IPS-NIHi7 (cell line): ENCODE measurements at regions not wholly inside any gene's neighbourhood (a gene's known extent, or its start where the extent isn't known, plus 50 kb on each side); places are given as distances from the start of the nearest gene placed in this dataset.
"Not testable (repeated sequence)": the region's sequence is repeated elsewhere in the genome, so short reads cannot be mapped to it uniquely, and the experiment has no call there.

Experiments used
- DNase-seq: peaks from one replicate; pipeline ENCODE4 v3.0.0; 2012; ENCODE audit warnings: mixed read lengths; ENCODE audit errors: extremely low spot score

DNA sequence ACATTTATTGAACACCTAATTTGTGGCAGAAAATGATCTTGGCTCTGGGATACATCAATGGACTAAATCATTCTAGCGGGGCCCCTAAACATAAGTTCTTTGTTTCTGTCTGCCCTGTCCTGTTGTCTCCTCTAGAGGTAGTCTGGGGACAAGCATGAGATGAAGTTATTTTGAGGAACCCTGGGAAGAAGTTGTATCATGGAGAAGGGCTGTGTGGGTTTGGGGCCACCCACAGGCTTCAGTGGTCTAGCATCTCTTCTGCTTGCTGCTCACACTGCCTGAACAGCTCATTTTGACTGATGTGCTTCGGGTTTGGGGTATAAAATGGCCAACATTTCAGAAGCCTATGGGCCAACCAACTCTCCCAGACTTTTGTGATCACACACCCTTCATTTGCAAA, 50.3 kb upstream of the OSBPL11 start:
- no peak for DNase-seq

DNA sequence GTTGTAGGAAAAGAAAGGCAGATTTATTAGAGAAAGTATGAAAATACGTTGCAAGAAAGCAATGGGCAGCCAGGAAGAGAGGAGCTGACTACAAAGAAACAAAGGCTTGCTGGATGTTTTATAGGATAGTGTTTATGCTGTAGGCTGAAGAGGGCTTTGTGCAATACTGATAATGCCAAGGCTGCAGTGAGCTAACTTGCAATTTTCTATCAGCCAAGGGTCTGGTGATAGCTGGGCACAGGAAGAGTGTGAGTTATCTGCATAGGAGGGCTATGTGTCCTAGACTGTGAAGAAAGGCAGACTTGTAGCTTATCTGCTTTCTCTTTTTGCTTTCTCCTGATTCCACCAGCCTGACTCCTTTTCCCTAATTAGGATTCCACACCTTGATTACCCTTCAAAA, 51.3 kb upstream of the OSBPL11 start:
- DNase-seq, result no peak

DNA sequence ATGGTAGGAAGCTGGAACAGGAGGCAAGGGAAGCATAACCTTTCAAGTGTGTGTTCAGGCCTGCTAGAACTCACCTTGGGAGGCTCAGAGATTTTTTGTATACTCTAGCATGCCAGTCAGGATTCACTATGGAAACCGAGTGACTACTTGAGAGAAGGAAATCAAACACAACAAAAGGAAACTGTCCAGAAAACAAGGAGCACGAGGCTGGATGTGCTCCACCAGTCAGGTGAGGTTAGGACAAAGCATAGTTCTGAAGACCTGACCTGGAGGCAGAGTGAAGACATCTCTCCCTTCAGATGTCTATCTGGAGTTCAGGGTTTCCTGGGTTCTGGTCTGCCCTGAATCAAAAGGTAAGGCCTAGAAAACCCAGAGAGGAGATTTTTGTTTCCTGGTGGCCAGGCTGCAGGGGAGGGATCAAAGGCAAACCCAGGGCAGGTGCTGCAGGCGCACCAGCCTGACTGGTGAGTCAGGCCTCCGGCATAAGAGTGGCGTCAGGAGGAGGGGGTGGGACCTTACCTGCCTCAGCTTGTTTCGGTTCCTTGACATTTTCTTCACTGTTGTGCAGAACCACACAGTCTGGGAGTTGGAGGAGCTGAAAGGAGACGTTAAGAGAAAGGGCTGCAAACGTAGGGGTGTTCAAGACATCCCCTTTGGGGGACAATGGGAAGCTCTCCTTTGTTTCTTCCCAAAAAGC, 52.2 kb upstream of the OSBPL11 start:
- DNase-seq, result peak; percentile 80

DNA sequence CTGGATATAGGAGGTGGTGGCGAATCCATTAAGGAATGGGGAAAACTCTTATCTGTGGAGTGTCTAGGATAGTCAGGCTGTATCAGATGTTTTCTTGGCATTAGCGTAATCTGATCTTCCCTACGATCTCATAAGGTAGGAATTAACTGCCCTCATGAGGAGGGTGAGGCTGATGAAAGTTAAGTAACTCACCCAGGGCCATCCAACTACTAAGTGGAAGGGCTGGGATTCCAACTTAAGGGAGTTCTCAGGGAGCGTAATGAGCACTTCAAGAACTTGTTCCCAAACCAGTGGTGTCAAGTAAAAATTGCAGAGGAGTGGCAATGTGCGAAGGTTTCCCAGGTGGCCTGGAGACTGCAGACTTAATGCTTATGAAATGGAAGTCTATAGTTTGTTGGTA, 55.9 kb upstream of the OSBPL11 start:
- DNase-seq, result peak; percentile 22

DNA sequence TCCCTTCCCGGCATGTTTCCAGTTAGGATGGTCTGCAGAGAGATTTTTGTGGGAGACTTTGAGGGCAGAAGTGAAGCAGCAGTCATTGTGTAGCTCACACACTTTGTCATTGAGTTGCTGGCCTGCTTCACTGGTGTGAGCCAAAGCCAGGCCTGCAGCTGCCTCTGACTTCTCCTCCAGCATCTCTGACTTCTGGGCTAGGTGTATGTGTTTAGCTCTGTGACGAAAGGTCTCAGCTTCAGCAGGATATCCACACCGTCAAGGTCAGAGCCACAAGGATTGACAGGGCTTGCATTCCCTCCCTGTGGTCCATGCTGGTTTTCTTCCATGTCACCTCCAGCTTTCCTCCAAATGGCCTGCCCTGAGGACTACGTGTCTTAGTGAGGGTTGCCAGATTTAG, 57.1 kb upstream of the OSBPL11 start:
- no peak for DNase-seq

DNA sequence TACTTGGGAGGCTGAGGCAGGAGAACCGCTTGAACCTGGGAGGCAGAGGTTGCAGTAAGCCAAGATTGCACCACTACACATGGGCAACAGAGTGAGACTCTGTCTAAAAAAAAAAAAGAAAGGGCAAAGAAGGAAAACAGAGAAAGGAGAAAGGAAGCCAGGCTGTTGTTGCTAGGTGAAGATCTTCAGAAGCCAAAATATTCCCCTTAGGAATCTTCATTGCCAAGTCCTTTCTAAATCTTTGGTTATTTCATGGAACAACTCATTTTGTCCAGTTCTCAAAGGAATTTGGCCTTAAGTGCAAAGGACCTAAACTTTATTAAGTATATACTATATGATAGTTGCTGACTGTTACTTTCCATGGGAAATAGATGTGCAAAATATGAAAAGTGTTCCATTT, 59.2 kb upstream of the OSBPL11 start:
- DNase-seq, result no peak

DNA sequence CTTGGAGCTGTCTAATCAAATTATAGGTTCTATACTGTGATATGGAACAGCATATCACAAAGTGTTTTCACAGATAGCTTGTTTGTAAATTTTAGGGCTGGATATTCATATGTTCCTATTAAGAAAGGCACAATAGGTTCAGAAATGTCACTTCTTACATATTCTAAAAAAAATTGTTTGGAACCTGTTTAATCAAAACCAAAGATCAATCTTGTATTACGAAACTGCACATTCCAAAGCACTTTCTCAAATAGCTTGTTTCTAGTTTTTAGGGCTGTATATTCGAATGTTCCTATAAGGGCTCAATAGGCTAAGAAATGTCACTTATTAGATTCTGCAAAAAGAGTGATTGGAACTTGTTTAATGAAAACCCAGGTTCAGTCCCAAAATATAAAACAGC, 67.4 kb upstream of the OSBPL11 start:
- no peak for DNase-seq

DNA sequence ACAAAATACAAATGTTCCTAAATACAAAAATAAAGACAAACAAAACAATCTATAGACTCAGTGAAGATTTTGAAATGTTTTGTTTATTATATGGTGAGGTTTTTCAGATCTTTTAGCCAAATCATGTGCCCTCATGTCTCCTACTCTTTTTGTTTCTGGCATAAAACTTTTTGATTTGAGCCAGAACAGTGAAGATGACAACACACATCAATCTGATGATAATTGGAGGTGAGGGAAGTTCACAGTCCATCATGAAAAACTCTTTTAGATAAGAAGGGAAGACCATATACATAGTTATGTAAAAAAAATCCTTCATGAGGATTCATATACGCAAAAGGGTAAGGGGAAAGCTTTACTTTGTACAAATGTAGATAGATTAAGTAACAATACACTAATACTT, 75.1 kb upstream of the OSBPL11 start:
- no peak for DNase-seq

DNA sequence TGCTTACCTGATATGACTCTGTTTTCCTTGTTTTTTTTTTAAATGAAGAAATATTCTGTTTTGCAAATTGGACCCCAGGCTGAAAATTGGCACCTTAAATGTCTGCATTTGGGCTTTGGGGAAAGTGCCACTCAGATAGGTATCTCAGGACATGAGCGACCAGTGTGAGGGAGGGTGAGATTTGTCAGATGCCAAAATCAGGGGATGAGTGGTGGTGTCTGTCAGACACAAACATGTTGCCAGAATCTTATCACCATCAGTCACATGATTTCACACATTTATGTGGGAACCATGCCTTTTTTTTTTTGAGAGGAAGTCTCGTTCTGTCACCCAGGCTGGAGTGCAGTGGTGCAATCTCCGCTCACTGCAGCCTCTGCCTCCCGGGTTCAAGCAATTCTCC, 75.6 kb upstream of the OSBPL11 start:
- no peak for DNase-seq

DNA sequence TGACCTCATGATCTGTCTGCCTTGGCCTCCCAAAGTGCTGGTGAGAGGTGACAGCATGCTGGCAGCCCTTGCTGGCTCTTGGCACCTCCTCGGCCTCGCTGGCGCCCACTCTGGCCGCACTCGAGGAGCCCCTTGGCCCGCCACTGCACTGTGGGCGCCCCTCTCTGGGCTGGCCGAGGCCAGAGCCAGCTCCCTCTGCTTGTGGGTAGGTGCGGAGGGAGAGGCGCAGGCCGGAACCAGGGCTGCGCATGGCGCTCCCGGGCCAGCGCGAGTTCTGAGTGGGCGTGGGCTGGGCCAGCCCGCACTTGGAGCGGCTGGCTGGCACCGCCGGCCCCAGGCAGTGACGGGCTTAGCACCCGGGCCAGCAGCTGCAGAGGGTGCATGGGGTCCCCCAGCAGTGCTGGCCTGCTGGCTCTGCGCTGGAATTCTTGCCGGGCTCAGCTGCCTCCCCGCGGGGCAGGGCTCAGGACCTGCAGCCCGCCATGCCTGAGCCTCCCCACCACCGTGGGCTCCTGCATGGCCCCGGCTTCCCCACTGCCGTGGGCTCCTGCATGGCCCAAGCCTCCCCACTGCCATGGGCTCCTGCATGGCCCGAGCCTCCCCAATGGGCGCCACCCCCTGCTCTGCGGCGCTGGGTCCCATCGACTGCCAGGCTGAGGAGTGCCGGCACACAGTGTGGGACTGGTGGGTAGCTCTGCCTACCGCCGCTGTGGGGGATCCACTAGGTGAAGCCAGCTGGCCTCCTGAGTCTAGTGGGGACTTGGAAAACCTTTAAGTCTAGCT, 76.4 kb upstream of the OSBPL11 start:
- DNase-seq, result no peak

DNA sequence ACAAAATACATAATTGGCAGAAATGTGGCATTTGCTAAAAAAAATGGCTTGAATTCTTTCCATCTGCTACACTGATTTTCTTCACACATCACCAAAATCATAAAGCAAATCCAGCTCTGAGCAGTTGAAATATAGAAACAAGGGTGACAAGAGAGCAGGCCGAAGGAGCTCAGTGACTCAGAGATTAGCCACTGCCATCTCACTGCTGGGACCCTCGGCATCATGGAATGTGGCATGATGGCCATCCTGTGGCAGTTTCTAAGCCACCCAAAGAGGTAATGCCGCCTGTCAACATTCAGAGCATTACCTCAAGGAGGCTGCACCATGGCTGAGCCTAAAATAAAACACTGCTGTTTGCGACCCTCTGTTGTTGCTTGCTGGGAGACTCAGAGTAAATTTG, 80.5 kb upstream of the OSBPL11 start:
- DNase-seq, result no peak

DNA sequence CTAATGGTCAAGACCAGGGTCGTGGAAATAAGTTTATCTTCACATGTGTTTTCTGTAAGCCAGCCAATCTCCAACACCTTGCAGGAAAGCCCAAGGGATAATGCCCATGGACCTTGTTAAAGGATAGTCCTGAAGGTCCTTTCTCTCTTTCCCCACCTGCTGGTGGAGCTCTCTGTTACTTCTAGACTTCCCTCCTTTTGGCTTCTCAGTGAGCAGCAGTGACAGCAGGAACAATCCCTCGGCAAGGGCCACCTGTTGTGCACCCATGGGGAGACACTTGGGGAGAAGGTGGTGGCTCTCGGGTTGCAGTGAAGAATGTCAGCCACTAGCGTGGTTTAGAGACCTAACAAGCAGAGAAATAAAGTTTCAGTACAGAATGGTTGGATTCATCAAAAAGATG, 84.0 kb upstream of the OSBPL11 start:
- DNase-seq, result peak; percentile 29

DNA sequence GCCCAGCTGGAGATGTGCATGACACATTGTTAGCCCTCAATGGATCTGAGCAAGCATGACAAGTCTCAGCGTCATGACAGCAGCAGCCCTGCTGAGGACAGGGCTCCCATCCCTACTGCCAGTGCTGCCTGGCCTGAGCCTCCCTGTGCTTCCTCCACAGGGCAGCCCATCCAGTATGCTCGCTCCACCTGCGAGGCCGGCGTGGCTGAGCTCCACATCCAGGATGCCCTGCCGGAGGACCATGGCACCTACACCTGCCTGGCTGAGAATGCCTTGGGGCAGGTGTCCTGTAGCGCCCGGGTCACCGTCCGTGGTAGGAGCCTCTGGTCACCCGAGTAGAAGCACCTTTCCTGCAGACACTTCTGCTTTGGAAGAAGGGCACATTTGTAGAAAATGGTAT, 85.8 kb upstream of the OSBPL11 start:
- DNase-seq, result no peak

DNA sequence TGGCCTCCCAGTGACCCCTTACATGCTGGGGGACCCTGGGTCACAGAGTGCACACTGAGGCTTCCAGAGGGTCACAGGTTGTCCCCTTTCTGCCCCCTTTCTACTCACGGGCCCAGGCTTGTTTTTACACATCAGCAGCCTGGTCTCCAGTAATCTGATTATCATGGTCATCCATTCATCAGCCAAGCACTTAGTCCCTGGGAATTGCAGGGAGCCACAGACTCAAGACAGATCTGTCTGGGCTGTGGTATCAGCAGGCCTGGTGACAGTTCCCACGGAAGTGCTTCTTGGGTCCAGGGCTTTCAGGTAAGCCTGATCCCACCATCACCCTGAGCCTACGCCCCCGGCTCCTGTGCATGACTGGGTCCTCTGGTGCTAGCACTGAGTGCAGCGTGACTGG, 86.6 kb upstream of the OSBPL11 start:
- not testable (repeated sequence) for DNase-seq

DNA sequence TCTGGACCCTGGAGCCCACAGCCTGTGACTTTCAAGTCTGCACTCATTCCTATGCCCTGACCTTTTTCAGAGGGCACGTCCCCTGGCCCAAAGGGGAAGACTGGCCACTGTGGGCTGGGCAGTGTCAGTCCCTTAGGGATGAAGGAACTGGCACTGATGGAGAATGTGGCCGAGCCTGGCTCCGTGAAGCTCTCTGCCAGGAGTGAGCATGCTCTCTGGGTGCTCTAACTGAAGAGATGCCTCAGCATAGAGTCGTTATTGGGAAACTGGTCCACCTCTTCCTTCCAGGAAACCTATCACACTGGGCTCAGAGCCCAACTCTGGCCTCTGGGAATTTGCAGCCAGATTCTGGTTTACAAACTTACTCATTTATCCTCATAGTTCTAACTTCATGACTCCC, 87.3 kb upstream of the OSBPL11 start:
- not testable (repeated sequence) for DNase-seq

DNA sequence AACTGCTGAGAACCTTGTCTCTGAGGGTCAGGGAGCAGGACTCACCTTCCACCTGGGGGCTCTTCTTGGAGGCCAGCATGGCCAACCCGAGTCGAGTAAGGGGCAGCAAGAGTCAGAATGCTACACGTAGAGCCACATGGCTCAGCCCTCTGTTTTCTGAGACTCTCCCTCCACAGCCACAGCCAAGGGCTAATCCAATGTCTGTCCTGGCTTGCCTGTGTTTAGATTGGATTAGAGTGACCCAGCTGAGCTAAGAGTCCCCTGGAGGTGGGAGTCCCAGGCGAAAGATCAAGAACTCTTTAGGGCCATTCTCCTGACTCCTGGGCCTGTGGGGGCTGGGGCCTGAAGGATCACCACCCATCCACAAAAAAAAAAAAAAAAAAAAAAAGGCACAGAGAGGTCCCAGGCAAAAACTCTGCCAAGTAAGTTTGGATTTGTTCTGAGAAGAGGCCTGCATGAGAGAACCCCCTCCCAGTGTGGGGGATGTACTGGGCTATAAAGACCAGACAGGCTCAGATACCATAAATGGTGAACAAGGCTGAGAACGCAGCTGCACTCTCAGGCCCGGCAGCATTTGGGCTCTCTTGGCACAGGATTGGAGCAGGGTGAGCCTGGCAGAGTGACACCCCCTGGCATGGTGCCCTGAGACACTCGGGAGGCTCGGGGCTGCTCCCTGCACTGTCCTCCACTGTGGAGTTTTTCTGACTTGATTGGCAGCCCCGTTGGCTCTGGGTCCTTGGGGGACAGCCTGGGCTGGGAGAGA, 88.0 kb upstream of the OSBPL11 start:
- DNase-seq, result no peak

DNA sequence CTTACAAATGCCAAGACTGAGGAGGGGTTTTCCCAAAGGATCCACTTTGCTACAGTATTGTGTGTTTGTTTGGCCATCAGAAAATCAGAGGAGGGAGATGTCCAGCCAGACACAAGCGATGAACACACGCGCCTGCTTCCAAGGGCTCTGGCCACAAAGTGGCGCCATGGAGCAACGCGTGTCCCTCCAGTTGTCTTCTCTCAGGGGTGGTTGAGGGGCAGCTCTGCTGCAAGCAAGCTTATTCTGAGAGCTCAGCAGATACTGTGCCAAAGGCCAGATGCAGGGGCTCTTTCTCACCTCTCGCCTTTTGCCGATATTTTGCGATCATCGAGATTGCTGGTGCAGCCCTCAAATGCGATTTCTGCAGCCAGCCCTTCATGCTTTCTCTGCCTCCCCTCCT, 88.9 kb upstream of the OSBPL11 start:
- peak; percentile 61 for DNase-seq

DNA sequence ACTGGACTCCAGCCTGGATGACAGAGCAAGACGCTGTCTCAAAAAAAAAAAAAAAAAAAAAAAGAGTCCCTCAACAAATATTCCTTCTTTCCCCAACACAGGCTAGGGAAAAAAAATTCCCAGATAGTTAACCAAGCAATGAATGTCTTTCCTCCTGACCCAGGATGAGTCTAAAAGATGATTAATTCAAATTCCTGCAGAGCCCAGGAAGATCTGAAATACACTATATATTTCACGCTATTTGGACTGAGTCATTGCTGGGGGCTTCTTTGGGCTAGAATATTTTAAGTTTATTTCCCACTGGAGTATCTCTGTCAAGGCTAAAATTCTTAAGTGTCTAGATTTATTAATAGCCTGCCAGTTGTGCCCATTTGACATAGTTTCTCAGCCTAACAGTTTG, 90.4 kb upstream of the OSBPL11 start:
- DNase-seq, result not testable (repeated sequence)

DNA sequence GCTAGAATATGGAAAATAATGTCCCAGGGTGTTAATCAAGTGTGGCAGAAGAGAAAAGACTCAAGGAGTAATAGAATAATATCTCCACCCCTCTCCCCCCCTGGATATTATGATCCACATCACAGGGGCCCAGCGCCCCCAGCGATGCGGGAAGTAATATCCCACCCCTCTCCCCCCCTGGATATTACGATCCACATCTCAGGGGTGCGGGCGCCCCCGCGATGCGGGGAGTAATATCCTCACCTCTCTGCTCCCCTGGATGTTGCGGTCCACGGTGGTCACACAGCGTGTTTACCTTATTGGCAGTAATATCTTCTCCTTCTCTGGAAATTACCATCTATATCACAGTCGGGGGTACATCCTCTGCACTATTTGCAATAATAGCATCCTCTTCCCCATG, 97.1 kb upstream of the OSBPL11 start:
- no peak for DNase-seq

DNA sequence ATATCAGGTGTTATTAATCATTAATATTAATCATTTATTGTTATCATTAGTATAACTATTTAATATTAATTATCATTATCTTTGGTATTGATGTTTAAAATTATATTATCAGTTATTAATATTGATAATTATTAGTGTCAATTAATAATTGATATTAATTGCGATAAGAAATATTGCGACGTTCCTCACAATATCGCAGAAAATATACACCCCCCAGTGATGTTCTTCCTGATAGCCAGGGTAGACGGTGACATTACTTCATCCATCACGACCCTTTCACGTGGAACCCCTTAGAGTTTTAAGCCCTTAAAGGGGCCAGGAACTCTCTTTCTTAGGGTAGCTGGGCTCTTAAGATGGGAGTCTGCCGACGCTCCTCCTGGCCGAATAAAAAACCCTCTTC, 98.6 kb upstream of the OSBPL11 start:
- DNase-seq, result no peak

DNA sequence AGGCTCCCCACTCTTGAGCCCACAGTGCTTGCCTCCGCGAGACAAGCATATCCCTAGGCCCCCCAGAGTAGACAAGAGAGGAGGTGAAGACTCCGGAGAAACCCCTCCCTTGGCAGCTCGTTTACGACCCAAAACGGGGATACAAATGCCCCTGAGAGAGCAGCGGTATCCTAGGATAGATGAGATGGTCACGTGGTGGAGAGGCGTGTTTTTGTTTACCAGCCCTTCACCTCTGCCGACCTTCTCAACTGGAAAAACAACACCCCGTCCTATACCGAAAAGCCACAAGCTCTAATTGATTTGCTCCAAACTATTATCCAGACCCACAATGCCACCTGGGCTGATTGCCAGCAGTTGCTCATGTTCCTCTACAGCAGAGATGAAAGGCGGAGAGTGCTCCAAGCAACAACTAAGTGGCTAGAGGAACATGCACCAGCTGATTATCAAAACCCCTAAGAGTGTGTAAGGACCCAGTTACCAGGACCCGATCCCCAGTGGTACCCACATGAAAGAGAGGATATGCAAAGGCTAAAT, 99.5 kb upstream of the OSBPL11 start:
- DNase-seq, result no peak

DNA sequence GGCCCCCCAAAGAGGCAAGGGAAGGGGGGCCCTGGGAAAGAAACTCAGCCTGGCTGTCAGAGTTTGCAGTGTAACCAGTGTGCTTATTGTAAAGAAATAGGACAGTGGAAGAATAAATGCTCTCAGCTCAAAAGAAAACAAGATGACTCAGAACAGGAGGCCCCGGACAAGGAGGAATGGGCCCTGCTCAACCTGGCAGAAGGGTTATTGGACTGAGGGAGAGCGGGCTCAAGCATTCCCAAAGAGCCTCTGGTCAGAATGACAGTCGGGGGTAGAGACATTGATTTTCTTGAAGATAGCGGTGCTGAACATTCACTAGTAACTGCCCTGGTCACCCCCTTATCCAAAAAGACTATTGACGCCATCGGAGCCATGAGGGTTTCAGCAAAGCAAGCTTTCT, 100.4 kb upstream of the OSBPL11 start:
- DNase-seq, result no peak

DNA sequence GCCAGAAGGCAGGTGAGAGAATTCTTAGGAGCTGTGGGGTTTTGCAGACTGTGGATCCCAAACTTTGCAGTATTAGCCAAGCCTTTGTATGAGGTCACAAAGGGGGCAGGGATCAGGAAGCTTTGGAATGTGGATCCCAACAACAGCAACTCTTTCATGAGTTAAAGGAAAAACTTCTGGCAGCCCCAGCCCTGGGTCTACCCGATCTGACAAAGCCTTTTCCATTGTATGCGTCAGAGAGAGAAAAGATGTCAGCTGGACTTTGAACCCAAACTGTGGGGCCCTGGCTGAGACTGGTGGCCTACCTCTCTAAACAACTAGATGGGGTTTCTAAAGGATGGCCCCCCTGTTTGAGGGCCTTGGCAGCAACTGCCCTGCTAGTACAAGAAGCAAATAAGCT, 101.8 kb upstream of the OSBPL11 start:
- DNase-seq, result not testable (repeated sequence)
